SK-N-SH (cell line): ENCODE measurements at regions not wholly inside any gene's neighbourhood (a gene's known extent, or its start where the extent isn't known, plus 50 kb on each side); places are given as distances from the start of the nearest gene placed in this dataset.

Experiments
- CTCF ChIA-PET: fragments of 300-600, 350-600 bp; formaldehyde crosslinking; extraction: SDS; loops from one replicate; lab custom pipeline; 2021; lab: Yijun Ruan, JAX
- POLR2A ChIA-PET: fragments of 350-600 bp; sonication (Branson Sonifier 250); formaldehyde crosslinking; extraction: SDS; loops from one replicate; lab custom pipeline; 2020; ENCODE audit warnings: antibody characterized with exemption, inconsistent platforms; lab: Yijun Ruan, JAX
- DNase-seq: peaks from one replicate; pipeline ENCODE4 v3.0.0; 2012
- H2AFZ ChIP-seq: fragments of 200-600 bp; sonication (generic); 2 replicates; pipeline ENCODE4 v1.8.1; 2016; ENCODE audit warnings: antibody characterized with exemption, mild to moderate bottlenecking, low read depth
- H3F3A ChIP-seq: fragments of 200-600 bp; sonication (generic); replicated peaks from 2 replicates; pipeline ENCODE3; 2016; ENCODE audit warnings: antibody characterized with exemption, mild to moderate bottlenecking; ENCODE audit not compliant: insufficient read depth
- H3K27ac ChIP-seq, 2 experiments: fragments of 200-500 bp in 1 of 2; fragments of 200-600 bp in 1 of 2; sonication (Bioruptor generic) in 1 of 2; sonication (generic), shearing (Covaris generic) in 1 of 2; 2 replicates each; pipeline versions ENCODE4 v1.5.1 to v1.6.1; 2014 to 2016; ENCODE audit warnings: low read depth in 2 of 2, inconsistent platforms in 1 of 2, low read length in 1 of 2, mild to moderate bottlenecking in 1 of 2, mixed read lengths in 1 of 2
- H3K27me3 ChIP-seq: fragments of 200-600 bp; sonication (generic), shearing (Covaris generic); 2 replicates; pipeline ENCODE4 v1.6.1; 2016; ENCODE audit warnings: mixed run types; ENCODE audit not compliant: insufficient read depth
- H3K36me3 ChIP-seq, 2 experiments: fragments of 200-500 bp in 1 of 2; fragments of 200-600 bp in 1 of 2; sonication (Bioruptor generic) in 1 of 2; sonication (generic) in 1 of 2; replicated peaks in 1 of 2; 2 replicates each; pipeline versions ENCODE3 to v1.5.1; 2014 to 2016; ENCODE audit warnings: low read length in 1 of 2, mild to moderate bottlenecking in 1 of 2; ENCODE audit not compliant: insufficient read depth in 2 of 2, control insufficient read depth in 1 of 2
- H3K4me1 ChIP-seq, 2 experiments: fragments of 200-500 bp in 1 of 2; fragments of 200-600 bp in 1 of 2; sonication (Bioruptor generic) in 1 of 2; sonication (generic), shearing (Covaris generic) in 1 of 2; 2 replicates each; pipeline versions ENCODE4 v1.5.1 to v1.6.1; 2014 to 2016; ENCODE audit warnings: low read depth in 1 of 2, low read length in 1 of 2, mixed run types in 1 of 2; ENCODE audit not compliant: insufficient read depth in 2 of 2, control insufficient read depth in 1 of 2
- H3K4me2 ChIP-seq: fragments of 200-600 bp; sonication (generic), shearing (Covaris generic); 2 replicates; pipeline ENCODE4 v1.6.1; 2017; ENCODE audit warnings: mixed run types
- H3K4me3 ChIP-seq, 2 experiments: fragments of 200-500 bp in 1 of 2; fragments of 200-600 bp in 1 of 2; sonication (Bioruptor generic) in 1 of 2; sonication (generic), shearing (Covaris generic) in 1 of 2; 2 replicates each; pipeline versions ENCODE4 v1.5.1 to v1.8.1; 2014 to 2016; ENCODE audit warnings: low read depth in 2 of 2, inconsistent platforms in 1 of 2, low read length in 1 of 2, mild to moderate bottlenecking in 1 of 2, mixed read lengths in 1 of 2, moderate library complexity in 1 of 2
- H3K79me2 ChIP-seq: fragments of 200-600 bp; sonication (generic); 2 replicates; pipeline ENCODE4 v1.8.1; 2017; ENCODE audit warnings: mild to moderate bottlenecking; ENCODE audit not compliant: insufficient read depth
- H3K9ac ChIP-seq: fragments of 200-600 bp; sonication (generic); 2 replicates; pipeline ENCODE4 v1.6.1; 2017; ENCODE audit warnings: mixed run types
- H3K9me2 ChIP-seq: fragments of 200-600 bp; sonication (generic); 2 replicates; pipeline ENCODE4 v1.6.1; 2017; ENCODE audit warnings: mixed run types
- H3K9me3 ChIP-seq: fragments of 200-600 bp; sonication (generic); 2 replicates; pipeline ENCODE4 v1.6.1; 2017; ENCODE audit warnings: mixed run types, mild to moderate bottlenecking, moderate library complexity
- H4K20me1 ChIP-seq: fragments of 200-600 bp; sonication (generic); 2 replicates; pipeline ENCODE4 v1.6.1; 2017; ENCODE audit warnings: mild to moderate bottlenecking, mixed run types; ENCODE audit not compliant: insufficient read depth
- CTCF ChIP-seq: fragments of 200-600 bp; sonication (generic); IDR thresholded peaks from 2 replicates; pipeline ENCODE4 v1.6.1; 2017; ENCODE audit warnings: antibody characterized with exemption, mild to moderate bottlenecking, moderate library complexity
- ELF1 ChIP-seq: IDR thresholded peaks from 2 replicates; pipeline ENCODE4 v1.4.0; 2012
- IRF3 ChIP-seq: fragments of 150-350 bp; IDR thresholded peaks from 2 replicates; pipeline ENCODE4 v1.6.1; 2016; ENCODE audit warnings: mild to moderate bottlenecking, low read depth, low read length
- JUND ChIP-seq: IDR thresholded peaks from 2 replicates; pipeline ENCODE4 v1.4.0; 2012
- NRF1 ChIP-seq: IDR thresholded peaks from 2 replicates; pipeline ENCODE4 v1.6.1; 2012; ENCODE audit warnings: low read depth, mild to moderate bottlenecking, low read length
- PBX3 ChIP-seq: IDR thresholded peaks from 2 replicates; pipeline ENCODE4; 2012
- POLR2AphosphoS5 ChIP-seq: IDR thresholded peaks from 2 replicates; pipeline ENCODE4 v1.6.1; 2012; ENCODE audit warnings: low read depth, low read length
- RAD21 ChIP-seq: IDR thresholded peaks from 2 replicates; pipeline ENCODE4 v1.6.1; 2012; ENCODE audit warnings: mild to moderate bottlenecking, low read length
- RFX5 ChIP-seq: IDR thresholded peaks from 2 replicates; pipeline ENCODE4 v1.6.1; 2012; ENCODE audit warnings: mild to moderate bottlenecking, improper control_type of control experiment, low read length
- RXRA ChIP-seq: IDR thresholded peaks from 2 replicates; pipeline ENCODE4 v1.4.0; 2012; ENCODE audit warnings: low read depth, mild to moderate bottlenecking, borderline replicate concordance
- SIN3A ChIP-seq: IDR thresholded peaks from 2 replicates; pipeline ENCODE4 v1.6.1; 2012; ENCODE audit warnings: low read depth, mild to moderate bottlenecking, low read length, moderate library complexity, borderline replicate concordance
- SMC3 ChIP-seq: IDR thresholded peaks from 2 replicates; pipeline ENCODE4 v1.6.1; 2012; ENCODE audit warnings: low read depth, low read length, improper control_type of control experiment
- WGBS: methylation state at CpG from one replicate; pipeline ENCODE4 v1.1.6; 2017; ENCODE audit warnings: low lambda C conversion rate; 5-methylcytosine and 5-hydroxymethylcytosine counted together

GRCh38 chr4:176959980-176960379 lies 167.3 kb upstream of the VEGFC start:
- WGBS: 17% methylated on average over 5 of the region's 5 CpGs
- Histone ChIP-seq H3K4me1 (no peaks in the 10 kb centered on the region; a peak in 1 of 4 replicates), H3K36me3 (no peaks in the 10 kb centered on the region), H3K9me2 (no peaks in the 10 kb centered on the region), H3K79me2 (no peaks in the 10 kb centered on the region), H3K4me2 (peak overlapping the region; percentile 69), H3F3A (peaks cover 21% of the 10 kb centered on the region), H3K9ac (peak overlapping the region; percentile 43; the same call in 1 of the 2 replicates), H3K27ac (peak overlapping the region; percentile 75 to 80), H2AFZ (peak overlapping the region; percentile 87), H3K4me3 (peak overlapping the region; percentile 10 to 33; a peak in 2 of 4 replicates), H3K27me3 (no peaks in the 10 kb centered on the region), H4K20me1 (no peaks in the 10 kb centered on the region)
- CTCF ChIA-PET: no interaction called here
- no peak for DNase-seq
- POLR2A ChIA-PET: no interaction called here
- TF ChIP-seq POLR2AphosphoS5 (0 out of 2 replicates have a peak, but pooled peaks have one; percentile 37), SIN3A (no peak)
- TF ChIP-seq, all 33 proteins: peak for 1
- H3K9me3 ChIP-seq: no peaks in the 10 kb centered on the region

GRCh38 chr4:176963121-176963520 lies 170.4 kb upstream of the VEGFC start:
- H3K4me3 ChIP-seq: no peak overlapping the region
- H3K4me1 ChIP-seq: no peaks in the 10 kb centered on the region; a peak in 2 of 4 replicates
- no peaks in the 10 kb centered on the region for H3K9me3 ChIP-seq
- no peak overlapping the region for H3K9ac ChIP-seq
- no peaks in the 10 kb centered on the region for H3K79me2 ChIP-seq
- H3K4me2 ChIP-seq: no peak overlapping the region
- no peaks in the 10 kb centered on the region for H3K36me3 ChIP-seq
- no peak for TF ChIP-seq RFX5
- no peak for TF ChIP-seq SMC3
- TF ChIP-seq RXRA: no peak
- no peak for TF ChIP-seq SIN3A
- no peak for TF ChIP-seq ELF1
- no peak for TF ChIP-seq IRF3
- no peak for TF ChIP-seq JUND
- no peaks in the 10 kb centered on the region for H3K27me3 ChIP-seq
- no peaks in the 10 kb centered on the region for H4K20me1 ChIP-seq
- DNase-seq: no peak
- H3F3A ChIP-seq: peaks cover 22% of the 10 kb centered on the region
- WGBS: 24% methylated on average over 2 of the region's 2 CpGs
- ChIA-PET POLR2A (no interaction called here), CTCF (interaction anchor here (1.5 kb wide), 1 partner anchor 9 kb away, joined by 3 read pairs; no protein-coding TSS in a partner anchor)
- peak overlapping the region in 1 of 2 experiments; percentile 24; a peak in 1 of 4 replicates for H3K27ac ChIP-seq
- no peaks in the 10 kb centered on the region for H3K9me2 ChIP-seq
- peak overlapping the region; percentile 26; the same call in 1 of the 2 replicates for H2AFZ ChIP-seq

- Histone ChIP-seq H3K4me3 (no peak overlapping the region), H3K4me1 (no peaks in the 10 kb centered on the region; a peak in 2 of 4 replicates), H2AFZ (no peak overlapping the region), H3K27ac (no peak overlapping the region), H3K36me3 (no peaks in the 10 kb centered on the region), H3K4me2 (no peak overlapping the region), H3K9ac (no peak overlapping the region), H3K9me2 (no peaks in the 10 kb centered on the region), H4K20me1 (no peaks in the 10 kb centered on the region), H3K79me2 (no peaks in the 10 kb centered on the region), H3F3A (peaks cover 14% of the 10 kb centered on the region), H3K27me3 (no peaks in the 10 kb centered on the region), H3K9me3 (no peaks in the 10 kb centered on the region)
- 28% methylated on average over 3 of the region's 3 CpGs for WGBS
- TF ChIP-seq SIN3A (no peak), PBX3 (0 out of 2 replicates have a peak, but pooled peaks have one; percentile 5), NRF1 (no peak), RAD21 (peak; percentile 20; the same call in 1 of the 2 replicates), CTCF (peak; percentile 55)
- no peak for DNase-seq
- POLR2A ChIA-PET: no interaction called here
- CTCF ChIA-PET: interaction anchor here (0.7 to 1.5 kb wide), 2 partner anchors 8 to 83 kb away, joined by 3 read pairs; no protein-coding TSS in a partner anchor
Measured at GRCh38 chr4:176964116-176964691, 171.5 kb upstream of the VEGFC start.
